Left ventricle myocardium inferior (tissue), 1 donor: ENCODE measurements at regions not wholly inside any gene's neighbourhood (a gene's known extent, or its start where the extent isn't known, plus 50 kb on each side); places are given as distances from the start of the nearest gene placed in this dataset.

Experiments used
- DNase-seq: peaks from one replicate; pipeline ENCODE4 v3.0.0-alpha.2; 2020
- H3K27ac ChIP-seq: fragments of 200-600 bp; replicated peaks from 2 replicates; pipeline ENCODE4 v1.8.0; 2021
- H3K27me3 ChIP-seq: fragments of 200-600 bp; 2 replicates; pipeline ENCODE4 v1.8.0; 2021; ENCODE audit warnings: low read depth
- H3K36me3 ChIP-seq: fragments of 200-600 bp; 2 replicates; pipeline ENCODE4 v1.8.0; 2021
- H3K4me1 ChIP-seq: fragments of 200-600 bp; 2 replicates; pipeline ENCODE4 v1.8.0; 2021
- H3K4me3 ChIP-seq: fragments of 200-600 bp; 2 replicates; pipeline ENCODE4 v1.8.0; 2021; ENCODE audit warnings: mild to moderate bottlenecking, moderate library complexity
- H3K9me3 ChIP-seq: fragments of 200-600 bp; replicated peaks from 2 replicates; pipeline ENCODE4 v1.8.0; 2021
- intact Hi-C: fragments of 100-400 bp; cut with micrococcal nuclease; formaldehyde crosslinking; loops from one replicate; pipeline ENCODE4 v1.11.0; 2022
- TF ChIP-seq, protein P1 (sequence below): fragments of 200-600 bp; IDR thresholded peaks from 2 replicates; pipeline ENCODE4 v1.8.0; 2021; ENCODE audit warnings: antibody characterized with exemption, mild to moderate bottlenecking, borderline replicate concordance
- donor health status: DM: no; HTN: yes; CAD: no; lungs with severe emphysema.

DNA sequence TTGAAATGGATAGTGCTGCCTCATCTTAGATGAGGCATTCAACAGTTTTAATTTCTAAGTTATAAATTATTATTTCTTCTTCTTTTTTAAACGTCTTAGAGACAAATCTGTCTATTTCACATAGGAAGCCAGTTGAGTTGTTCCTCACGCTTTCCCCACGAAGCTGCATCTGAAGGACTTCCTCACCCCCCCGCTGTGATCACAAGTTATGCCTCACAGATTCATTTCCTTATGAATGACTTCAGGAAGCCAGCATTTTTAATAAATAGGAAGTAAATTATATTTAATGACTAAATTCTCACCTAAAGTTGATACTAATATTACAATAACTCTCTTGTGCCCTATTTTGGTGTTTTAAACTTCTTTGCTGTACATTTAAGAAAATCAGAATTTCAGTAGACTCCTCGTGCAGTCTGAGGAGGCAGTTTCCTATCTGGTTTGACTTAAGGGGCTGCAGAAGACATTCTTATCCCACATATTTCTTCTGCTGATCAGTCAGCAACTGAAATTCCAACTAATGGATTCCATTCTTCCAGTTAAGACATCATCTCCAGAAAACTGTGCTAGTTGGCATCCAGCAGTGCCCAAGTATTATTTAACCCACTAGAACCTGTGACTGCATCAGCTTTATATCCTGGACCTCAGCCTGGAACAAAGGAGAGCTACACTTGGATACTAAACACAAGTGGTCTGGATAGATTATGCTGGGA, 182.7 kb upstream of the CCN2 start:
- DNase-seq = no peak
- Histone ChIP-seq H3K9me3 (no peaks in the 10 kb centered on the region), H3K4me3 (no peak overlapping the region), H3K36me3 (no peaks in the 10 kb centered on the region), H3K27me3 (no peaks in the 10 kb centered on the region), H3K27ac (peak overlapping the region; percentile 87), H3K4me1 (peaks cover 45% of the 10 kb centered on the region)
- TF ChIP-seq, protein P1, sequence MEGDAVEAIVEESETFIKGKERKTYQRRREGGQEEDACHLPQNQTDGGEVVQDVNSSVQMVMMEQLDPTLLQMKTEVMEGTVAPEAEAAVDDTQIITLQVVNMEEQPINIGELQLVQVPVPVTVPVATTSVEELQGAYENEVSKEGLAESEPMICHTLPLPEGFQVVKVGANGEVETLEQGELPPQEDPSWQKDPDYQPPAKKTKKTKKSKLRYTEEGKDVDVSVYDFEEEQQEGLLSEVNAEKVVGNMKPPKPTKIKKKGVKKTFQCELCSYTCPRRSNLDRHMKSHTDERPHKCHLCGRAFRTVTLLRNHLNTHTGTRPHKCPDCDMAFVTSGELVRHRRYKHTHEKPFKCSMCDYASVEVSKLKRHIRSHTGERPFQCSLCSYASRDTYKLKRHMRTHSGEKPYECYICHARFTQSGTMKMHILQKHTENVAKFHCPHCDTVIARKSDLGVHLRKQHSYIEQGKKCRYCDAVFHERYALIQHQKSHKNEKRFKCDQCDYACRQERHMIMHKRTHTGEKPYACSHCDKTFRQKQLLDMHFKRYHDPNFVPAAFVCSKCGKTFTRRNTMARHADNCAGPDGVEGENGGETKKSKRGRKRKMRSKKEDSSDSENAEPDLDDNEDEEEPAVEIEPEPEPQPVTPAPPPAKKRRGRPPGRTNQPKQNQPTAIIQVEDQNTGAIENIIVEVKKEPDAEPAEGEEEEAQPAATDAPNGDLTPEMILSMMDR = no peak
- intact Hi-C loops = no loop called here

GRCh38 chr6:132132924-132133639, 181.9 kb upstream of the CCN2 start:
- H3K36me3 ChIP-seq = no peaks in the 10 kb centered on the region
- H3K4me1 ChIP-seq = peaks cover 45% of the 10 kb centered on the region
- no peaks in the 10 kb centered on the region for H3K9me3 ChIP-seq
- DNase-seq = no peak
- no peaks in the 10 kb centered on the region for H3K27me3 ChIP-seq
- intact Hi-C loops = no loop called here
- peak overlapping the region; percentile 87 for H3K27ac ChIP-seq
- no peak overlapping the region for H3K4me3 ChIP-seq
- TF ChIP-seq, protein P1 = no peak

DNA sequence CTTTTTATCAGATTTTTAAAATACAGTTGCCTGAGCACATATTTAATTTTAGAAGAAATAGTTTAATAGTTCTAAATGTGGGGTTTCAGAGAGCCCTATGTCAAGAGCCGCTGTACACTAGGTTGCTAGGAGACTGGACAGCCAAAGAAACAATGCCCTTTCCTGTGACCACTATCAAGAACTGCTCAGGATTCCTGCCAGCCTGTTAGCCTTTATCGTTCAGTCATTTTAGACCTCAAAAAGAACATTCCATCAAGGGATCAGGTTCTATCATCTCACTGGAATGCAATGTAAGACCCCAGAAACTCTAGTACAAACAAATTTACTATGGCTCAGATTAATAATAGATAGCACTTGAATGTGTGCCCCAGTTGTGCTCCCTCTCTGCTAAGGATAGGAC, 181.2 kb upstream of the CCN2 start:
- Histone ChIP-seq H3K9me3 (no peaks in the 10 kb centered on the region), H3K4me3 (no peak overlapping the region), H3K27ac (peak overlapping the region; percentile 87), H3K36me3 (no peaks in the 10 kb centered on the region), H3K27me3 (no peaks in the 10 kb centered on the region), H3K4me1 (peaks cover 45% of the 10 kb centered on the region)
- TF ChIP-seq, protein P1 = no peak
- DNase-seq = no peak
- intact Hi-C loops = no loop called here

DNA sequence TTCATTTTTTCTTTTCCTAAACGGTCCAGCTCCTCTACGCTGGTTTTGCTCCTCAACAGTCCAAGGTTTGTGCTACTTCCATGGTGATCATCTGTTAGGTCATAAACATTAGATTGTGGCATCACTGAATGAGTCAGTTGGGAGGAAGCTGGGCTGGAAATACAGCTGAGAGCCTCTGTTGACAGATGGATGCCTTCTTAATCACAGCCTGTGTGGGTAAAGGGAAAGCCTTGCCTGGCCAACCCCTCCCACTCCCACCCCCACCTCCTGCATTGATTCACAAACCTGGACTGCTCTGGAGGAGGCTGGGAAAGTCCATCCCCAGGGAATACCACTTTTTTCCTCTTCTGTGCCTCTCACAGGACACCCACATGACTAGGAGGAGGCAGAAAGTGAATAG, 180.6 kb upstream of the CCN2 start:
- Histone ChIP-seq H3K4me3 (no peak overlapping the region), H3K27ac (peak overlapping the region; percentile 87), H3K4me1 (peaks cover 45% of the 10 kb centered on the region), H3K36me3 (no peaks in the 10 kb centered on the region), H3K9me3 (no peaks in the 10 kb centered on the region), H3K27me3 (no peaks in the 10 kb centered on the region)
- intact Hi-C loops = no loop called here
- TF ChIP-seq, protein P1 = no peak
- peak; percentile 21 for DNase-seq

- peak overlapping the region; percentile 0 for H3K4me3 ChIP-seq
- H3K36me3 ChIP-seq = no peaks in the 10 kb centered on the region
- H3K4me1 ChIP-seq = peaks cover 45% of the 10 kb centered on the region
- DNase-seq = no peak
- H3K9me3 ChIP-seq = no peaks in the 10 kb centered on the region
- peak overlapping the region; percentile 87 for H3K27ac ChIP-seq
- TF ChIP-seq, protein P1 = no peak
- no peaks in the 10 kb centered on the region for H3K27me3 ChIP-seq
- intact Hi-C loops = no loop called here
These were observed 180.2 kb upstream of the CCN2 start for GRCh38 chr6:132131351-132131750.
